Endothelial cell of umbilical vein (primary cell): ENCODE measurements at regions not wholly inside any gene's neighbourhood (a gene's known extent, or its start where the extent isn't known, plus 50 kb on each side); places are given as distances from the start of the nearest gene placed in this dataset.

Experiments
- BruUV-seq: library from RNA; stranded (reverse); fragments of 400-500 nt; replicated peaks from 2 replicates; lab custom pipeline; 2021; lab: Mats Ljungman, UMichigan
- CTCF ChIA-PET: fragments of 300-600, 350-600 bp; sonication (Branson Sonifier 250); formaldehyde crosslinking; loops from one replicate; lab custom pipeline; 2021; ENCODE audit warnings: antibody characterized with exemption, inconsistent platforms; lab: Charles Lee
- POLR2A ChIA-PET: fragments of 300-600, 350-600 bp; sonication (Branson Sonifier 250); formaldehyde crosslinking; loops from one replicate; lab custom pipeline; 2021; ENCODE audit warnings: antibody characterized with exemption, inconsistent platforms; lab: Charles Lee
- DNase-seq: peaks from one replicate; pipeline ENCODE4 v3.0.0-alpha.2; 2011; ENCODE audit warnings: low read depth, low spot score
- FAIRE-seq: peaks from 2 replicates; lab custom pipeline; 2011; peaks lifted over from hg19 to GRCh38; lab: Jason Lieb, UNC
- H2AFZ ChIP-seq: 2 replicates; pipeline ENCODE4 v1.6.0; 2012; ENCODE audit warnings: low read depth, low read length, control low read depth, inconsistent platforms
- H3K27ac ChIP-seq: 2 replicates; pipeline ENCODE4 v1.5.1; 2011; ENCODE audit warnings: low read depth, mild to moderate bottlenecking, control low read depth, low read length, moderate library complexity; ENCODE audit not compliant: insufficient read depth
- H3K27me3 ChIP-seq, 2 experiments: 2 replicates each; pipeline versions ENCODE4 v1.6.0 to v1.6.1; 2011; ENCODE audit warnings: low read length in 2 of 2, mixed read lengths in 1 of 2; ENCODE audit not compliant: control insufficient read depth in 2 of 2, insufficient read depth in 2 of 2
- H3K36me3 ChIP-seq, 2 experiments: 2 replicates in 1 of 2; 3 replicates in 1 of 2; pipeline ENCODE4 v1.5.1; 2011; ENCODE audit warnings: low read length in 2 of 2, mild to moderate bottlenecking in 1 of 2, moderate library complexity in 1 of 2; ENCODE audit not compliant: control insufficient read depth in 2 of 2, insufficient read depth in 2 of 2; ENCODE audit errors: extremely low read depth in 1 of 2
- H3K4me1 ChIP-seq: 3 replicates; pipeline ENCODE4 v1.5.1; 2011; ENCODE audit warnings: mild to moderate bottlenecking, low read length; ENCODE audit not compliant: control insufficient read depth, insufficient read depth; ENCODE audit errors: extremely low read depth
- H3K4me2 ChIP-seq: 2 replicates; pipeline ENCODE4 v1.6.1; 2011; ENCODE audit warnings: low read length, control low read depth, mixed read lengths; ENCODE audit not compliant: insufficient read depth
- H3K4me3 ChIP-seq, 3 experiments: fragments of 200-600 bp in 1 of 3; sonication (generic), shearing (Covaris generic) in 1 of 3; replicated peaks in 1 of 3; 2 replicates each; pipeline ENCODE4 v1.5.1; 2011 to 2016; ENCODE audit warnings: control low read depth in 3 of 3, low read length in 3 of 3, mild to moderate bottlenecking in 2 of 3, inconsistent platforms in 1 of 3, low read depth in 1 of 3, moderate library complexity in 1 of 3; ENCODE audit not compliant: insufficient read depth in 1 of 3
- H3K79me2 ChIP-seq: 2 replicates; pipeline ENCODE4 v1.6.0; 2012; ENCODE audit warnings: low read length, inconsistent platforms; ENCODE audit not compliant: control insufficient read depth, insufficient read depth
- H3K9ac ChIP-seq: replicated peaks from 2 replicates; pipeline ENCODE3; 2011; ENCODE audit warnings: low read length, control low read depth; ENCODE audit not compliant: insufficient read depth; ENCODE audit errors: extremely low read depth
- H3K9me1 ChIP-seq: replicated peaks from 3 replicates; pipeline ENCODE4 v1.6.0; 2011; ENCODE audit warnings: mild to moderate bottlenecking, low read length; ENCODE audit not compliant: control insufficient read depth, insufficient read depth; ENCODE audit errors: extremely low read depth
- H3K9me3 ChIP-seq: replicated peaks from 2 replicates; pipeline ENCODE4 v1.5.1; 2012; ENCODE audit warnings: low read length, inconsistent platforms; ENCODE audit not compliant: control insufficient read depth, insufficient read depth
- H4K20me1 ChIP-seq: replicated peaks from 2 replicates; pipeline ENCODE3; 2011; ENCODE audit warnings: mild to moderate bottlenecking, low read length; ENCODE audit not compliant: control insufficient read depth, insufficient read depth; ENCODE audit errors: extremely low read depth
- EZH2 ChIP-seq: IDR thresholded peaks from 2 replicates; pipeline ENCODE4 v1.6.1; 2012; ENCODE audit warnings: borderline replicate concordance, low read depth, mild to moderate bottlenecking, moderate library complexity, low read length, inconsistent platforms; ENCODE audit not compliant: severe bottlenecking
- FOS ChIP-seq: IDR thresholded peaks from 2 replicates; pipeline ENCODE4 v1.6.1; 2011; ENCODE audit warnings: mild to moderate bottlenecking, low read length, moderate library complexity, borderline replicate concordance; ENCODE audit not compliant: insufficient read depth
- GATA2 ChIP-seq: IDR thresholded peaks from 2 replicates; pipeline ENCODE4 v1.7.0; 2011; ENCODE audit warnings: low read depth, mild to moderate bottlenecking, moderate library complexity, mixed read lengths, low read length; ENCODE audit not compliant: insufficient read length, insufficient read depth
- JUN ChIP-seq: IDR thresholded peaks from 2 replicates; pipeline ENCODE4 v1.6.1; 2011; ENCODE audit warnings: borderline replicate concordance, low read depth; ENCODE audit not compliant: insufficient read length, insufficient read depth
- MYC ChIP-seq: IDR thresholded peaks from one replicate; pipeline ENCODE4 v1.6.1; 2011; ENCODE audit warnings: mild to moderate bottlenecking, low read depth, low read length
- POLR2A ChIP-seq: IDR thresholded peaks from 2 replicates; pipeline ENCODE4 v1.6.1; 2012; ENCODE audit warnings: low read depth, mild to moderate bottlenecking, control low read depth, low read length
- POLR2AphosphoS5 ChIP-seq: IDR thresholded peaks from 2 replicates; pipeline ENCODE4 v1.6.1; 2012; ENCODE audit warnings: low read depth, mild to moderate bottlenecking, control low read depth, low read length, moderate library complexity; ENCODE audit not compliant: insufficient read depth
- dilution Hi-C: fragments of 300-500 bp; cut with MboI; formaldehyde crosslinking; loops from one replicate; pipeline ENCODE4 v1.15.0; 2019; ENCODE audit warnings: low sequenced_read_pairs; ENCODE audit not compliant: extremely low pct_ligation_motif_present
- intact Hi-C: fragments of 100-400 bp; cut with micrococcal nuclease; formaldehyde crosslinking; loops from one replicate; pipeline ENCODE4 v1.10.0; 2022
- TF ChIP-seq, protein P1 (sequence below): IDR thresholded peaks from 2 replicates; pipeline ENCODE4 v1.6.1; 2011; ENCODE audit not compliant: insufficient read depth, insufficient read length
- TF ChIP-seq, protein P2 (sequence below), 2 donors: IDR thresholded peaks; 1 replicate in 1 of 2; 2 replicates in 1 of 2; pipeline ENCODE4 v1.5.1; 2011; ENCODE audit warnings: low read length in 2 of 2, mild to moderate bottlenecking in 2 of 2, moderate library complexity in 2 of 2, control low read depth in 1 of 2, inconsistent platforms in 1 of 2, low read depth in 1 of 2; ENCODE audit not compliant: insufficient read depth in 1 of 2; ENCODE audit errors: extremely low read depth in 1 of 2

DNA sequence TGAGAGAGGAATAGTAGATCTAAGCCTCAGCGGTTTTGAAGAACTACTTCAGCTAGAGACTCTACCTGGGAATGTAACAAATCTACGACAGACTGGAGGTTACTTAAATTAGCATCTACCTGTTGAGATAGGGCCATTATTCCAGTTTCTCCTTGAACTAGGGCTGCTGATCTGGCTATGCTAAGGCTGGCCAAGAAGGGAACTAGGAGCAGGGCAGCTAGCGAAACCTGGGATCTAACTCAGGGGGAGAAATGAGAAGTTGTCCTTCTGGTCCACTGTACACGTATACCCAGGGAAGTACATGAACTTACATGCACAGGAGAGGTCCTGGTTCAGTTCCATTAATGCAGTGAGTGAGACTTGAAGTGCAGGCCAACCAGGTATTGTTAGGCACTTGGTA lies 156.7 kb downstream of the TRIM27 start:
- no peak overlapping the region for H3K4me3 ChIP-seq
- H3K4me2 ChIP-seq, result no peak overlapping the region
- H4K20me1 ChIP-seq, result no peaks in the 10 kb centered on the region
- FAIRE-seq (no peak), DNase-seq (no peak)
- no peaks in the 10 kb centered on the region for H3K9me3 ChIP-seq
- H3K9me1 ChIP-seq, result no peaks in the 10 kb centered on the region
- BruUV-seq, result no TSS peak
- no peaks in the 10 kb centered on the region for H3K36me3 ChIP-seq
- POLR2A ChIA-PET, result no interaction called here
- peaks cover 56 to 62% of the 10 kb centered on the region in 2 experiments for H3K27me3 ChIP-seq
- dilution Hi-C loops, result no loop called here
- H2AFZ ChIP-seq, result no peak overlapping the region
- H3K79me2 ChIP-seq, result no peaks in the 10 kb centered on the region
- H3K4me1 ChIP-seq, result no peaks in the 10 kb centered on the region
- no peak overlapping the region for H3K27ac ChIP-seq
- H3K9ac ChIP-seq, result no peak overlapping the region
- TF ChIP-seq MYC, result no peak
- TF ChIP-seq POLR2A, result no peak
- no peak for TF ChIP-seq POLR2AphosphoS5
- no peak for TF ChIP-seq FOS
- no peak for TF ChIP-seq EZH2
- no peak for TF ChIP-seq JUN
- TF ChIP-seq, protein P1, sequence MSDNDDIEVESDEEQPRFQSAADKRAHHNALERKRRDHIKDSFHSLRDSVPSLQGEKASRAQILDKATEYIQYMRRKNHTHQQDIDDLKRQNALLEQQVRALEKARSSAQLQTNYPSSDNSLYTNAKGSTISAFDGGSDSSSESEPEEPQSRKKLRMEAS, result no peak
- TF ChIP-seq, protein P2, sequence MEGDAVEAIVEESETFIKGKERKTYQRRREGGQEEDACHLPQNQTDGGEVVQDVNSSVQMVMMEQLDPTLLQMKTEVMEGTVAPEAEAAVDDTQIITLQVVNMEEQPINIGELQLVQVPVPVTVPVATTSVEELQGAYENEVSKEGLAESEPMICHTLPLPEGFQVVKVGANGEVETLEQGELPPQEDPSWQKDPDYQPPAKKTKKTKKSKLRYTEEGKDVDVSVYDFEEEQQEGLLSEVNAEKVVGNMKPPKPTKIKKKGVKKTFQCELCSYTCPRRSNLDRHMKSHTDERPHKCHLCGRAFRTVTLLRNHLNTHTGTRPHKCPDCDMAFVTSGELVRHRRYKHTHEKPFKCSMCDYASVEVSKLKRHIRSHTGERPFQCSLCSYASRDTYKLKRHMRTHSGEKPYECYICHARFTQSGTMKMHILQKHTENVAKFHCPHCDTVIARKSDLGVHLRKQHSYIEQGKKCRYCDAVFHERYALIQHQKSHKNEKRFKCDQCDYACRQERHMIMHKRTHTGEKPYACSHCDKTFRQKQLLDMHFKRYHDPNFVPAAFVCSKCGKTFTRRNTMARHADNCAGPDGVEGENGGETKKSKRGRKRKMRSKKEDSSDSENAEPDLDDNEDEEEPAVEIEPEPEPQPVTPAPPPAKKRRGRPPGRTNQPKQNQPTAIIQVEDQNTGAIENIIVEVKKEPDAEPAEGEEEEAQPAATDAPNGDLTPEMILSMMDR (IDR thresholded peaks at IDR 0.05; ENCODE audit: extremely low read depth in 1 of 2, insufficient read depth in 1 of 2, low read depth in 1 of 2, low read length in 2 of 2), result no peak
- TF ChIP-seq GATA2, result no peak
- CTCF ChIA-PET, result no interaction called here
- intact Hi-C loops, result no loop called here
